ENCODE measurements at regions not wholly inside any gene's neighbourhood (a gene's known extent, or its start where the extent isn't known, plus 50 kb on each side); places are given as distances from the start of the nearest gene placed in this dataset.

- no peak for DNase-seq
- Mint-ChIP-seq H3K9me3 (no peaks in the 10 kb centered on the region), H3K36me3 (ENCODE audit: low read depth) (no peaks in the 10 kb centered on the region), H3K4me1 (ENCODE audit: low read depth) (no peaks in the 10 kb centered on the region), H3K27me3 (ENCODE audit: low read depth) (no peaks in the 10 kb centered on the region), H3K27ac (no peak overlapping the region), H3K4me3 (no peak overlapping the region)
- CTCF ChIA-PET, result no interaction called here
- intact Hi-C loops (cut with micrococcal nuclease), result no loop called here
Measured at GRCh38 chr9:119662329-119662728, 293.1 kb upstream of the BRINP1 start.

- no peaks in the 10 kb centered on the region for H3K27me3 Mint-ChIP-seq (ENCODE audit: low read depth)
- no peak overlapping the region for H3K4me3 Mint-ChIP-seq
- peaks cover 3% of the 10 kb centered on the region for H3K9me3 Mint-ChIP-seq
- intact Hi-C loops (cut with micrococcal nuclease), result no loop called here
- H3K4me1 Mint-ChIP-seq (ENCODE audit: low read depth), result no peaks in the 10 kb centered on the region
- no peak overlapping the region for H3K27ac Mint-ChIP-seq
- CTCF ChIA-PET, result no interaction called here
- no peaks in the 10 kb centered on the region for H3K36me3 Mint-ChIP-seq (ENCODE audit: low read depth)
- no peak for DNase-seq
Measured at GRCh38 chr9:119652931-119653330, 283.7 kb upstream of the BRINP1 start.

GRCh38 chr9:119649205-119649604, 280.0 kb upstream of the BRINP1 start:
- H3K27ac Mint-ChIP-seq, result no peak overlapping the region

GRCh38 chr9:119639287-119639955, 270.2 kb upstream of the BRINP1 start:
- intact Hi-C loops (cut with micrococcal nuclease), result no loop called here
- no peaks in the 10 kb centered on the region for H3K27me3 Mint-ChIP-seq (ENCODE audit: low read depth)
- H3K4me3 Mint-ChIP-seq, result no peak overlapping the region
- no peak overlapping the region for H3K27ac Mint-ChIP-seq
- CTCF ChIA-PET, result no interaction called here
- no peak for DNase-seq
- no peaks in the 10 kb centered on the region for H3K36me3 Mint-ChIP-seq (ENCODE audit: low read depth)
- H3K9me3 Mint-ChIP-seq, result peaks cover 17% of the 10 kb centered on the region
- H3K4me1 Mint-ChIP-seq (ENCODE audit: low read depth), result no peaks in the 10 kb centered on the region

More at GRCh38 chr9:119649205-119649604, 280.0 kb upstream of the BRINP1 start:
- CTCF ChIA-PET, result no interaction called here
- Mint-ChIP-seq H3K4me3 (no peak overlapping the region), H3K36me3 (ENCODE audit: low read depth) (no peaks in the 10 kb centered on the region), H3K27me3 (ENCODE audit: low read depth) (no peaks in the 10 kb centered on the region), H3K4me1 (ENCODE audit: low read depth) (no peaks in the 10 kb centered on the region), H3K9me3 (no peaks in the 10 kb centered on the region)
- no peak for DNase-seq
- intact Hi-C loops (cut with micrococcal nuclease), result no loop called here

- Mint-ChIP-seq H3K9me3 (peaks cover 14% of the 10 kb centered on the region), H3K36me3 (ENCODE audit: low read depth) (no peaks in the 10 kb centered on the region), H3K4me3 (no peak overlapping the region), H3K4me1 (ENCODE audit: low read depth) (no peaks in the 10 kb centered on the region), H3K27me3 (ENCODE audit: low read depth) (no peaks in the 10 kb centered on the region), H3K27ac (no peak overlapping the region)
- intact Hi-C loops (cut with micrococcal nuclease), result no loop called here
- CTCF ChIA-PET, result no interaction called here
- no peak for DNase-seq
Measured at GRCh38 chr9:119634006-119634405, 264.8 kb upstream of the BRINP1 start.

- Mint-ChIP-seq H3K27me3 (ENCODE audit: low read depth) (no peaks in the 10 kb centered on the region), H3K4me1 (ENCODE audit: low read depth) (no peaks in the 10 kb centered on the region), H3K4me3 (no peak overlapping the region), H3K36me3 (ENCODE audit: low read depth) (no peaks in the 10 kb centered on the region), H3K27ac (no peak overlapping the region), H3K9me3 (peaks cover 2% of the 10 kb centered on the region)
- no peak for DNase-seq
- CTCF ChIA-PET, result no interaction called here
- intact Hi-C loops (cut with micrococcal nuclease), result no loop called here
Measured at GRCh38 chr9:119611565-119611964, 242.3 kb upstream of the BRINP1 start.

GRCh38 chr9:119609277-119609971, 240.2 kb upstream of the BRINP1 start:
- no peaks in the 10 kb centered on the region for H3K36me3 Mint-ChIP-seq (ENCODE audit: low read depth)
- no peak overlapping the region for H3K27ac Mint-ChIP-seq
- H3K9me3 Mint-ChIP-seq, result peaks cover 6% of the 10 kb centered on the region
- no peak for DNase-seq
- no peaks in the 10 kb centered on the region for H3K4me1 Mint-ChIP-seq (ENCODE audit: low read depth)
- intact Hi-C loops (cut with micrococcal nuclease), result no loop called here
- CTCF ChIA-PET, result no interaction called here
- H3K4me3 Mint-ChIP-seq, result no peak overlapping the region
- no peaks in the 10 kb centered on the region for H3K27me3 Mint-ChIP-seq (ENCODE audit: low read depth)

GRCh38 chr9:119601632-119602031, 232.4 kb upstream of the BRINP1 start:
- intact Hi-C loops (cut with micrococcal nuclease), result no loop called here
- CTCF ChIA-PET, result no interaction called here
- H3K4me1 Mint-ChIP-seq (ENCODE audit: low read depth), result no peaks in the 10 kb centered on the region

GRCh38 chr9:119597499-119597898, 228.3 kb upstream of the BRINP1 start:
- intact Hi-C loops (cut with micrococcal nuclease), result no loop called here
- H3K27me3 Mint-ChIP-seq (ENCODE audit: low read depth), result no peaks in the 10 kb centered on the region
- CTCF ChIA-PET, result no interaction called here
- no peaks in the 10 kb centered on the region for H3K36me3 Mint-ChIP-seq (ENCODE audit: low read depth)
- no peak overlapping the region for H3K27ac Mint-ChIP-seq
- no peak overlapping the region for H3K4me3 Mint-ChIP-seq
- DNase-seq, result no peak
- H3K9me3 Mint-ChIP-seq, result no peaks in the 10 kb centered on the region
- H3K4me1 Mint-ChIP-seq (ENCODE audit: low read depth), result no peaks in the 10 kb centered on the region

More at GRCh38 chr9:119601632-119602031, 232.4 kb upstream of the BRINP1 start:
- no peaks in the 10 kb centered on the region for H3K27me3 Mint-ChIP-seq (ENCODE audit: low read depth)
- peaks cover 4% of the 10 kb centered on the region for H3K9me3 Mint-ChIP-seq
- H3K4me3 Mint-ChIP-seq, result no peak overlapping the region
- DNase-seq, result no peak
- H3K27ac Mint-ChIP-seq, result no peak overlapping the region
- H3K36me3 Mint-ChIP-seq (ENCODE audit: low read depth), result no peaks in the 10 kb centered on the region

GRCh38 chr9:119596703-119597102, 227.5 kb upstream of the BRINP1 start:
- H3K27me3 Mint-ChIP-seq (ENCODE audit: low read depth), result no peaks in the 10 kb centered on the region
- no peaks in the 10 kb centered on the region for H3K36me3 Mint-ChIP-seq (ENCODE audit: low read depth)
- no peak overlapping the region for H3K4me3 Mint-ChIP-seq
- intact Hi-C loops (cut with micrococcal nuclease), result no loop called here
- H3K4me1 Mint-ChIP-seq (ENCODE audit: low read depth), result no peaks in the 10 kb centered on the region
- CTCF ChIA-PET, result no interaction called here
- H3K9me3 Mint-ChIP-seq, result no peaks in the 10 kb centered on the region
- H3K27ac Mint-ChIP-seq, result no peak overlapping the region
- DNase-seq, result no peak

- H3K4me1 Mint-ChIP-seq (ENCODE audit: low read depth), result no peaks in the 10 kb centered on the region
- H3K9me3 Mint-ChIP-seq, result no peaks in the 10 kb centered on the region
- H3K27ac Mint-ChIP-seq, result no peak overlapping the region
- intact Hi-C loops (cut with micrococcal nuclease), result no loop called here
- H3K36me3 Mint-ChIP-seq (ENCODE audit: low read depth), result no peaks in the 10 kb centered on the region
- CTCF ChIA-PET, result no interaction called here
- H3K4me3 Mint-ChIP-seq, result no peak overlapping the region
- no peak for DNase-seq
- H3K27me3 Mint-ChIP-seq (ENCODE audit: low read depth), result peaks cover 3% of the 10 kb centered on the region
Measured at GRCh38 chr9:119588874-119589744, 219.9 kb upstream of the BRINP1 start.

GRCh38 chr9:119577881-119578280, 208.6 kb upstream of the BRINP1 start:
- Mint-ChIP-seq H3K9me3 (peaks cover 2% of the 10 kb centered on the region), H3K36me3 (ENCODE audit: low read depth) (no peaks in the 10 kb centered on the region), H3K27me3 (ENCODE audit: low read depth) (peaks cover 1% of the 10 kb centered on the region), H3K27ac (no peak overlapping the region), H3K4me1 (ENCODE audit: low read depth) (no peaks in the 10 kb centered on the region), H3K4me3 (no peak overlapping the region)
- intact Hi-C loops (cut with micrococcal nuclease), result no loop called here
- no peak for DNase-seq
- CTCF ChIA-PET, result no interaction called here
